Esophagus squamous epithelium (tissue), 4 donors: ENCODE measurements at regions not wholly inside any gene's neighbourhood (a gene's known extent, or its start where the extent isn't known, plus 50 kb on each side); places are given as distances from the start of the nearest gene placed in this dataset.

Source experiments
- CTCF ChIP-seq, 6 experiments: fragments of 450-650 bp in 4 of 6; fragments of 200-600 bp in 2 of 6; sonication (generic) in 2 of 6; IDR thresholded peaks; one replicate each; pipeline ENCODE4 v1.5.1; 2016 to 2019; ENCODE audit warnings: antibody characterized with exemption in 6 of 6, mild to moderate bottlenecking in 4 of 6, moderate library complexity in 4 of 6
- POLR2A ChIP-seq, 4 donors: fragments of 450-650 bp; IDR thresholded peaks; one replicate each; pipeline ENCODE4 v1.6.1; 2017; ENCODE audit warnings: antibody characterized with exemption in 4 of 4, mild to moderate bottlenecking in 4 of 4, moderate library complexity in 3 of 4

DNA sequence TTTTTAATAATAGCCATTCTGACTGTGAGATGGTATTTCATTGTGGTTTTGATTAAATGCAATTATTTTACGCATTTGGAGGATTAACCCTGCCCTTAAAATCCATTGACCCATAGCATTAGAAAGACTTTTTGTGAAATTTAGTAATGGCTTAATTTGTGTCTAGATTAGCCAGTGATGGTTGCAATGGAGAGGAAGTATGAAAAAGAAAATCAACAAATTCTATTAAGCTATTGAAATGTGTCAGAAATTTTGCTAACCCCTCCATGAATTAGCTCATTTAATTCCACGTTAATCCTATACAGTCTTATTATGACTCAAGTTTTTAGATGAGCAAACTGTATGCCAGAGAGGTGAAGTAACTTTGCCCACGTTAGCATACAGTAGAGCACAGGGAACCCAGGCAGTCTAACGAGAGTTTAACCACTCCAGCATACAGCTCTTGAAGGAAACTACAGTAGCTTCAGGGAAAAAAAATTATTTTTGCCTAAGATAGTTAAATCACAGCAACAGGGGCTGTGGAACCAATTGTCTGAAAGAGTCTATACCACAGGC, 158.2 kb upstream of the PPP2R2B start:
- TF ChIP-seq POLR2A (IDR thresholded peaks at IDR 0.05), result no peak
- TF ChIP-seq CTCF (IDR thresholded peaks at IDR 0.05), result no peak
